ENCODE measurements at regions not wholly inside any gene's neighbourhood (a gene's known extent, or its start where the extent isn't known, plus 50 kb on each side); places are given as distances from the start of the nearest gene placed in this dataset.
"Not testable (repeated sequence)": the region's sequence is repeated elsewhere in the genome, so short reads cannot be mapped to it uniquely, and the experiment has no call there.

- Histone ChIP-seq H3K36me3 (ENCODE audit: insufficient read depth, low read length) (no peaks in the 10 kb centered on the region), H3K4me1 (ENCODE audit: insufficient read depth, low read length) (no peaks in the 10 kb centered on the region), H3K4me3 (ENCODE audit: low read depth in 1 of 2, low read length in 2 of 2) (no peak overlapping the region), H3K9ac (ENCODE audit: low read length) (no peak overlapping the region), H3K27ac (ENCODE audit: low read depth, low read length) (no peak overlapping the region), H3K9me3 (ENCODE audit: low read length) (no peaks in the 10 kb centered on the region), H3K27me3 (ENCODE audit: control insufficient read depth in 1 of 2, insufficient read depth in 2 of 2, low read length in 2 of 2) (no peaks in the 10 kb centered on the region)
These were observed 278.8 kb downstream of the AMY1C start for GRCh38 chr1:104028416-104029035.

DNA sequence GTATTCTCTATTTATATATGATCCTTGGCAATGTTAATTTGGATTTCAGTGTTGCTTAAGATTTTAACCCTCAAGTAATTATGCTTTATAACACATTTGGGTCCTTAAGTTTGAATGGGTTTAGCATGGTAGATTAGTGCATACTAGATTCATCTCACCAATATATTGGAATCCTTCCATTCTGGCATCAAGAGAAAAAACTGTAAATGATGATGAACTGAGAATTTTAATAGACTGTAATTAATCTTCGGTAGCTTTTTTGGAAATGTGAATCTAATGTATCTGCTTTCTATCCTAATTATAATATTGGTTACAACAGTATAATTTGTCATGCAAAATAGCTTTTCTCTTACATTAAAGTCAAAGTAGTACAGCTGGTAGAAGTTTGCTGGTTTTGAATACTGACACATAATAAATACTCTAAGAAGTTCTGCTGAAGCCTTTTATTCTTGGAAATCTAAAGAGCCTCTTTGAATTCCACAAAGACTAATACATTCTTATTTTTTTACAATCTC is 279.8 kb downstream of the AMY1C start:
- Histone ChIP-seq H3K36me3 (ENCODE audit: insufficient read depth, low read length) (no peaks in the 10 kb centered on the region), H3K4me3 (ENCODE audit: low read depth in 1 of 2, low read length in 2 of 2) (no peak overlapping the region), H3K9me3 (ENCODE audit: low read length) (no peaks in the 10 kb centered on the region), H3K4me1 (ENCODE audit: insufficient read depth, low read length) (no peaks in the 10 kb centered on the region), H3K27me3 (ENCODE audit: control insufficient read depth in 1 of 2, insufficient read depth in 2 of 2, low read length in 2 of 2) (no peaks in the 10 kb centered on the region), H3K27ac (ENCODE audit: low read depth, low read length) (no peak overlapping the region), H3K9ac (ENCODE audit: low read length) (no peak overlapping the region)

GRCh38 chr1:104056786-104057185 is 307.1 kb downstream of the AMY1C start:
- H3K9ac ChIP-seq (ENCODE audit: low read length), result no peak overlapping the region
- H3K4me1 ChIP-seq (ENCODE audit: insufficient read depth, low read length), result no peaks in the 10 kb centered on the region
- no peaks in the 10 kb centered on the region for H3K9me3 ChIP-seq (ENCODE audit: low read length)
- H3K36me3 ChIP-seq (ENCODE audit: insufficient read depth, low read length), result no peaks in the 10 kb centered on the region
- H3K27ac ChIP-seq (ENCODE audit: low read depth, low read length), result no peak overlapping the region
- no peaks in the 10 kb centered on the region for H3K27me3 ChIP-seq (ENCODE audit: control insufficient read depth in 1 of 2, insufficient read depth in 2 of 2, low read length in 2 of 2)
- no peak overlapping the region for H3K4me3 ChIP-seq (ENCODE audit: low read depth in 1 of 2, low read length in 2 of 2)

DNA sequence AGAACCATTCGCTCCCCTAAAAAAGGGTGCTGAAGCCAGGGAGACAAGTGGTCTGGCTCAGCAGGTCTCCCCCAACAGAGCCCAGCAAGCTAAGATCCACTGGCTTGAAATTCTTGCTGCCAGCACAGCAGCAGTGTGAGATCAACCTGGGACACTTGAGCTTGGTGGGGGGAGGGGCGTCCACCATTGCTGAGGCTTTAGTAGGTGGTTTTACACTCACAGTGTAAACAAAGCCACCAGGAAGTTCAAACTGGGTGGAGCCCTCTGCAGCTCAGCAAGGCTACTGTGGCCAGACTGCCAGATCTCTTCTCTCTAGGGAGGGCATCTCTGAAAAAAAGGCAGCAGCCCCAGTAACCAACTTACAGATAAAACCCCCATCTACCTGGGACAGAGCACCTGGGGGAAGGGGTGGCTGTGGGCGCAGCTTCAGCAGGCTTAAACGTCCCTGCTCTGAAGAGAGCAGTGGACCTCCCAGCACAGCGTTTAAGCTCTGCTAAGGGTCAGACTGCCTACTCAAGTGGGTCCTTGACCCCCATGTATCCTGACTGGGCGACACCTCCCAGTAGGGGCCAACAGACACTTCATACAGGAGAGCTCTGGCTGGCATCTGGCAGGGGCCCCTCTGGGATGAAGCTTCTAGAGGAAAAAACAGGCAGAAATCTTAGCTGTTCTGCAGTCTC is 307.7 kb downstream of the AMY1C start:
- H3K27me3 ChIP-seq (ENCODE audit: control insufficient read depth in 1 of 2, insufficient read depth in 2 of 2, low read length in 2 of 2); H3K4me3 ChIP-seq (ENCODE audit: low read depth in 1 of 2, low read length in 2 of 2); H3K9me3 ChIP-seq (ENCODE audit: low read length); H3K36me3 ChIP-seq (ENCODE audit: insufficient read depth, low read length); H3K4me1 ChIP-seq (ENCODE audit: insufficient read depth, low read length); H3K27ac ChIP-seq (ENCODE audit: low read depth, low read length); H3K9ac ChIP-seq (ENCODE audit: low read length): not testable (repeated sequence)

DNA sequence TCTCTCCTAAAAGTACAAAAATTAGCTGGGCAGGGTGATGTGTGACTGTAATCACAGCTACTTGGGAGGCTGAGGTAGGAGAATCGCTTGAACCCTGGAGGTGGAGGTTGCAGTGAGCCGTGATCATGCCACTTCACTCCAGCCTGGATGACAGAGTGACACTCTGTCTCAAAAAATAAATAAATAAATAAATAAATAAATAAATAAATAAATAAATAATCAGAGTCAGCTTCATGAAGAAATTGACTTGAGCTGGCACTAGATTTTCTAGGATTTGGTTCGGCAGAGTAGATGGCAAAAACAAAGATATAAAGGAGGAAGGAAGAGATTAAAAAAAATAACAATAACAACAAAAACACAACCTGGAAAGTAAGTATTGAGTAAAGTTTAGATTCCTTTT is 311.9 kb downstream of the AMY1C start:
- not testable (repeated sequence) for H3K36me3 ChIP-seq (ENCODE audit: insufficient read depth, low read length); H3K27ac ChIP-seq (ENCODE audit: low read depth, low read length); H3K4me1 ChIP-seq (ENCODE audit: insufficient read depth, low read length); H3K9me3 ChIP-seq (ENCODE audit: low read length); H3K27me3 ChIP-seq (ENCODE audit: control insufficient read depth in 1 of 2, insufficient read depth in 2 of 2, low read length in 2 of 2); H3K9ac ChIP-seq (ENCODE audit: low read length); H3K4me3 ChIP-seq (ENCODE audit: low read depth in 1 of 2, low read length in 2 of 2)

GRCh38 chr1:104064399-104064798 is 314.7 kb downstream of the AMY1C start:
- Histone ChIP-seq H3K4me1 (ENCODE audit: insufficient read depth, low read length) (no peaks in the 10 kb centered on the region), H3K27ac (ENCODE audit: low read depth, low read length) (no peak overlapping the region), H3K36me3 (ENCODE audit: insufficient read depth, low read length) (no peaks in the 10 kb centered on the region), H3K27me3 (ENCODE audit: control insufficient read depth in 1 of 2, insufficient read depth in 2 of 2, low read length in 2 of 2) (no peaks in the 10 kb centered on the region), H3K9me3 (ENCODE audit: low read length) (no peaks in the 10 kb centered on the region), H3K4me3 (ENCODE audit: low read depth in 1 of 2, low read length in 2 of 2) (no peak overlapping the region), H3K9ac (ENCODE audit: low read length) (no peak overlapping the region)

- Histone ChIP-seq H3K27ac (ENCODE audit: low read depth, low read length) (no peak overlapping the region), H3K9ac (ENCODE audit: low read length) (no peak overlapping the region), H3K27me3 (ENCODE audit: control insufficient read depth in 1 of 2, insufficient read depth in 2 of 2, low read length in 2 of 2) (no peaks in the 10 kb centered on the region)
These were observed 323.2 kb downstream of the AMY1C start for GRCh38 chr1:104072915-104073371.

GRCh38 chr1:104073463-104073902 is 323.8 kb downstream of the AMY1C start:
- Histone ChIP-seq H3K4me3 (ENCODE audit: low read depth in 1 of 2, low read length in 2 of 2) (no peak overlapping the region), H3K4me1 (ENCODE audit: insufficient read depth, low read length) (no peaks in the 10 kb centered on the region), H3K27ac (ENCODE audit: low read depth, low read length) (no peak overlapping the region), H3K9me3 (ENCODE audit: low read length) (no peaks in the 10 kb centered on the region), H3K9ac (ENCODE audit: low read length) (no peak overlapping the region), H3K27me3 (ENCODE audit: control insufficient read depth in 1 of 2, insufficient read depth in 2 of 2, low read length in 2 of 2) (no peaks in the 10 kb centered on the region), H3K36me3 (ENCODE audit: insufficient read depth, low read length) (no peaks in the 10 kb centered on the region)

More at GRCh38 chr1:104072915-104073371, 323.2 kb downstream of the AMY1C start:
- Histone ChIP-seq H3K4me3 (ENCODE audit: low read depth in 1 of 2, low read length in 2 of 2) (no peak overlapping the region), H3K9me3 (ENCODE audit: low read length) (no peaks in the 10 kb centered on the region), H3K36me3 (ENCODE audit: insufficient read depth, low read length) (no peaks in the 10 kb centered on the region), H3K4me1 (ENCODE audit: insufficient read depth, low read length) (no peaks in the 10 kb centered on the region)

DNA sequence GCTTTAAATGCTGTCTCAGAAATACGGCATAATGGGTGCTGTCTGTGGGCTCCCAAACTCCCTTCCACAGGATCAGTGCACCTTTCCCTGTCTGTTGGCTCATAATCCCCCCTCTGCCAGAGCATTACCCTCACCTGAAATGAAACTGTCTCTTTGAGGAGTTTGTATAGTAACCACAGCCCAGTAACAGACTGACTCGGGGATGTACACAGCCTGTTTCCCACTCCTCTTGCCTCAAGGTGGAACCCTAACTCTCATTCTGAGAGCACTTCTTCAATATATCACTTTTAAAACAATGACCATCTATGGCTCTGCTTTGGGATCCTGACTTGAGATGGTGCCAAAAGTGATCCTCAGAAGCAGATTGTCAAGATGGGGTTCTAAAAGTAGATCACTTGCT is 332.5 kb downstream of the AMY1C start:
- no peaks in the 10 kb centered on the region for H3K9me3 ChIP-seq (ENCODE audit: low read length)
- no peak overlapping the region for H3K27ac ChIP-seq (ENCODE audit: low read depth, low read length)
- H3K27me3 ChIP-seq (ENCODE audit: control insufficient read depth in 1 of 2, insufficient read depth in 2 of 2, low read length in 2 of 2), result no peaks in the 10 kb centered on the region
- no peaks in the 10 kb centered on the region for H3K36me3 ChIP-seq (ENCODE audit: insufficient read depth, low read length)
- H3K4me1 ChIP-seq (ENCODE audit: insufficient read depth, low read length), result no peaks in the 10 kb centered on the region
- no peak overlapping the region for H3K9ac ChIP-seq (ENCODE audit: low read length)
- no peak overlapping the region for H3K4me3 ChIP-seq (ENCODE audit: low read depth in 1 of 2, low read length in 2 of 2)

DNA sequence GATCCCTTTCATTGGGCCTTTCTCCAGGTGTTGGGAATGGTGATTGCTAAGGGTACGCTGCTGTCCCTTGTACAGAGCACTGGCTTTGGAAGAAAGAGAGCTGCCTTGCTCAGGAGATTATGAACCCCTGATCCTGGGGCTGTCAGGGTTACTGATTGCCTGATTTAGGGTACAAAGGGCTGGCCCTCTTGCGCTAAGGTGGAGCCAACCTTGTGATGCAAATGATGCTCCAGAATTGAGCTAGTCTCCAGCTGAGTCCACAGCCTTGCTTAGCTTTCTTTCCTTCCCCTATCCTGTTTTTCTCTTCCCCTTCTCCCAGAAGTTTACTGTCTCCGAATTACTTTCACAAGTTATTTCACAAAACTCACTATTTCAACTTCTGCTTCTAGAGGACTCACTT is 334.7 kb downstream of the AMY1C start:
- H3K27ac ChIP-seq (ENCODE audit: low read depth, low read length), result no peak overlapping the region
- no peak overlapping the region for H3K4me3 ChIP-seq (ENCODE audit: low read depth in 1 of 2, low read length in 2 of 2)
- H3K36me3 ChIP-seq (ENCODE audit: insufficient read depth, low read length), result no peaks in the 10 kb centered on the region
- H3K4me1 ChIP-seq (ENCODE audit: insufficient read depth, low read length), result no peaks in the 10 kb centered on the region
- no peak overlapping the region for H3K9ac ChIP-seq (ENCODE audit: low read length)
- H3K27me3 ChIP-seq (ENCODE audit: control insufficient read depth in 1 of 2, insufficient read depth in 2 of 2, low read length in 2 of 2), result no peaks in the 10 kb centered on the region
- H3K9me3 ChIP-seq (ENCODE audit: low read length), result no peaks in the 10 kb centered on the region

DNA sequence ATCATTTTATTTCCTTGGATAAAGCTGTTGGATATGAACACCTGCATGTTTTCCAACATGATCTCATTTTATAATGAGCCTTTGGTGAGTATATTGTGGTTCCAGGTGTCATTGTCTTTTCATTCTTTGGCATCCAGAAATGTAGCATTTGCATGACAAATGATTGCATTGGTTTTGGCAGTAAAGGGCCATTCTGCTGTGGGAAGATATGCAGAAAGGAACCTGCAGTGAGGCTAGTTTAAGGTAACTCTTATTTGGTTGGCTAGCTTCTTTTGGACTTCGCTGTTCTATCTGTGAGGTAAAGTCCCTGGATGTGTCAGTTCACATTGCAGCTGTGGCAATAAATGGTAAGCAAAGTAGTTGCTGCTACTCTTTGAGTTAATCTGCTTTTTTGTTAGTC is 343.0 kb downstream of the AMY1C start:
- H3K4me3 ChIP-seq (ENCODE audit: low read depth in 1 of 2, low read length in 2 of 2), result no peak overlapping the region
- H3K4me1 ChIP-seq (ENCODE audit: insufficient read depth, low read length), result no peaks in the 10 kb centered on the region
- H3K9me3 ChIP-seq (ENCODE audit: low read length), result no peaks in the 10 kb centered on the region
- H3K27me3 ChIP-seq (ENCODE audit: control insufficient read depth in 1 of 2, insufficient read depth in 2 of 2, low read length in 2 of 2), result no peaks in the 10 kb centered on the region
- no peak overlapping the region for H3K9ac ChIP-seq (ENCODE audit: low read length)
- H3K27ac ChIP-seq (ENCODE audit: low read depth, low read length), result no peak overlapping the region
- H3K36me3 ChIP-seq (ENCODE audit: insufficient read depth, low read length), result no peaks in the 10 kb centered on the region

DNA sequence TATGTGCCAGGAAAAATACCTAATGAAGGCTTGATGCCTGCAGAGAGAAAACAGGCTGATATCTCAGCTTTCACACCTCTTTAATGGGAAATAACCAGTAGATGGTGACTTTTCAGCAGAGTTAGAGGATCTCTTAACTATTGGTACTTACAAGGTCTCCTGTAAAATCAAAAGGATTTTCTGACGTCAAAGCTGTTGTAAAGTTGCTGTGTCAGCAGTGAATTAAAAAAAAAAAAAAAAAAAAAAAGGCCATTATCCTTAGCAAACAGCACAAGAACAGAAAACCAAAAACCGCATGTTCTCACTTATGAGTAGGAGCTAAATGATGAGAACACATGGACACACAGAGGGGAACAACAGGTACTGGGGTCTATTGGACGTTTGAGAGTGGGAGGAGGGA is 349.1 kb downstream of the AMY1C start:
- Histone ChIP-seq H3K27ac (ENCODE audit: low read depth, low read length) (no peak overlapping the region), H3K9ac (ENCODE audit: low read length) (no peak overlapping the region), H3K4me3 (ENCODE audit: low read depth in 1 of 2, low read length in 2 of 2) (no peak overlapping the region), H3K27me3 (ENCODE audit: control insufficient read depth in 1 of 2, insufficient read depth in 2 of 2, low read length in 2 of 2) (no peaks in the 10 kb centered on the region), H3K9me3 (ENCODE audit: low read length) (no peaks in the 10 kb centered on the region), H3K4me1 (ENCODE audit: insufficient read depth, low read length) (no peaks in the 10 kb centered on the region), H3K36me3 (ENCODE audit: insufficient read depth, low read length) (no peaks in the 10 kb centered on the region)

Data from muscle layer of colon (tissue), 2 donors.